HG02623 (cell line): ENCODE measurements at regions not wholly inside any gene's neighbourhood (a gene's known extent, or its start where the extent isn't known, plus 50 kb on each side); places are given as distances from the start of the nearest gene placed in this dataset.
A peak's percentile ranks its signal among the peaks of the same experiment; 100 is the strongest.

Experiments
- ATAC-seq: cut with Tn5 transposase; IDR thresholded peaks from one replicate; pipeline ENCODE4 v1.9.1; 2021; ENCODE audit warnings: moderate library complexity; ENCODE audit not compliant: unreplicated experiment

- no peak for ATAC-seq
Measured at GRCh38 chr16:73287859-73288405, 240.0 kb upstream of the ZFHX3 start.

GRCh38 chr16:73286346-73287267 lies 238.7 kb upstream of the ZFHX3 start:
- ATAC-seq: no peak

- ATAC-seq: no peak
Measured at GRCh38 chr16:73285436-73286201, 237.7 kb upstream of the ZFHX3 start.

- ATAC-seq: no peak
Measured at GRCh38 chr16:73280388-73280787, 232.5 kb upstream of the ZFHX3 start.

GRCh38 chr16:73279451-73279850 lies 231.5 kb upstream of the ZFHX3 start:
- no peak for ATAC-seq

- ATAC-seq: no peak
Measured at GRCh38 chr16:73277071-73277470, 229.1 kb upstream of the ZFHX3 start.

GRCh38 chr16:73275448-73275847 lies 227.5 kb upstream of the ZFHX3 start:
- ATAC-seq: no peak

GRCh38 chr16:73275024-73275423 lies 227.1 kb upstream of the ZFHX3 start:
- peak; percentile 60 for ATAC-seq

GRCh38 chr16:73274140-73274539 lies 226.2 kb upstream of the ZFHX3 start:
- ATAC-seq: no peak

GRCh38 chr16:73268366-73268993 lies 220.6 kb upstream of the ZFHX3 start:
- no peak for ATAC-seq

- ATAC-seq: no peak
Measured at GRCh38 chr16:73265935-73266334, 218.0 kb upstream of the ZFHX3 start.

- no peak for ATAC-seq
Measured at GRCh38 chr16:73265124-73265837, 217.4 kb upstream of the ZFHX3 start.

GRCh38 chr16:73262931-73263330 lies 215.0 kb upstream of the ZFHX3 start:
- no peak for ATAC-seq

GRCh38 chr16:73255031-73255430 lies 207.1 kb upstream of the ZFHX3 start:
- no peak for ATAC-seq

- ATAC-seq: no peak
Measured at GRCh38 chr16:73253922-73254480, 206.1 kb upstream of the ZFHX3 start.

- ATAC-seq: no peak
Measured at GRCh38 chr16:73252446-73252845, 204.5 kb upstream of the ZFHX3 start.

- no peak for ATAC-seq
Measured at GRCh38 chr16:73251608-73252007, 203.7 kb upstream of the ZFHX3 start.

- no peak for ATAC-seq
Measured at GRCh38 chr16:73248316-73248715, 200.4 kb upstream of the ZFHX3 start.

- ATAC-seq: no peak
Measured at GRCh38 chr16:73240920-73241319, 193.0 kb upstream of the ZFHX3 start.

GRCh38 chr16:73237601-73238000 lies 189.7 kb upstream of the ZFHX3 start:
- ATAC-seq: no peak
